SU-DHL-6 (cell line): ENCODE measurements at regions not wholly inside any gene's neighbourhood (a gene's known extent, or its start where the extent isn't known, plus 50 kb on each side); places are given as distances from the start of the nearest gene placed in this dataset.
"Not testable (repeated sequence)": the region's sequence is repeated elsewhere in the genome, so short reads cannot be mapped to it uniquely, and the experiment has no call there.

ENCODE experiments used
- H2AFZ ChIP-seq: fragments of 200-600 bp; sonication (generic); 2 replicates; pipeline ENCODE4 v1.6.1; 2014; ENCODE audit warnings: low read depth, mild to moderate bottlenecking, moderate library complexity, mixed read lengths, antibody characterized with exemption, low read length; ENCODE audit not compliant: severe bottlenecking
- H3F3A ChIP-seq: fragments of 200-600 bp; shearing (Covaris generic); 2 replicates; pipeline ENCODE4 v1.6.0; 2016; ENCODE audit warnings: antibody characterized with exemption, mild to moderate bottlenecking; ENCODE audit not compliant: insufficient read depth
- H3K27ac ChIP-seq: fragments of 200-600 bp; sonication (generic); 2 replicates; pipeline ENCODE4 v1.5.1; 2016; ENCODE audit warnings: low read depth, mild to moderate bottlenecking, low read length, moderate library complexity, mixed read lengths
- H3K27me3 ChIP-seq: fragments of 200-600 bp; sonication (generic), shearing (Covaris generic); 2 replicates; pipeline ENCODE4 v1.6.0; 2014; ENCODE audit warnings: mild to moderate bottlenecking, low read length
- H3K36me3 ChIP-seq: fragments of 200-600 bp; sonication (generic); 2 replicates; pipeline ENCODE4 v1.6.1; 2014; ENCODE audit warnings: mild to moderate bottlenecking, low read length, mixed read lengths
- H3K4me2 ChIP-seq: fragments of 300-600, 200-600 bp; shearing (Covaris generic), sonication (generic); 2 replicates; pipeline ENCODE4 v1.6.0; 2014; ENCODE audit warnings: low read length, low read depth, mild to moderate bottlenecking; ENCODE audit not compliant: poor library complexity, severe bottlenecking
- H3K4me3 ChIP-seq: fragments of 200-600 bp; sonication (generic); 2 replicates; pipeline ENCODE4 v1.5.1; 2014; ENCODE audit warnings: antibody characterized with exemption, low read length, mild to moderate bottlenecking, mixed read lengths; ENCODE audit not compliant: insufficient read depth, poor library complexity, severe bottlenecking
- H3K79me2 ChIP-seq: fragments of 200-600 bp; sonication (generic); 2 replicates; pipeline ENCODE4 v1.6.1; 2014; ENCODE audit warnings: mild to moderate bottlenecking, low read length, moderate library complexity; ENCODE audit not compliant: insufficient read depth
- H3K9ac ChIP-seq: fragments of 200-600 bp; sonication (generic); 2 replicates; pipeline ENCODE4 v1.7.0; 2014; ENCODE audit warnings: mild to moderate bottlenecking, low read length
- H3K9me2 ChIP-seq: fragments of 200-600 bp; sonication (generic); replicated peaks from 2 replicates; pipeline ENCODE4 v1.6.1; 2014; ENCODE audit warnings: low read length; ENCODE audit not compliant: insufficient read depth
- H3K9me3 ChIP-seq: fragments of 200-600 bp; sonication (generic); 2 replicates; pipeline ENCODE4 v1.6.1; 2014; ENCODE audit warnings: low read length, mixed read lengths; ENCODE audit not compliant: insufficient read depth
- H4K20me1 ChIP-seq: fragments of 200-600 bp; sonication (generic); 2 replicates; pipeline ENCODE4 v1.6.1; 2014; ENCODE audit warnings: low read depth, mild to moderate bottlenecking, antibody characterized with exemption, low read length, moderate library complexity, mixed read lengths
- EZH2phosphoT487 ChIP-seq: fragments of 200-600 bp; sonication (generic), shearing (Covaris generic); conservative IDR thresholded peaks from 2 replicates; pipeline ENCODE4 v1.6.1; 2018; ENCODE audit warnings: mild to moderate bottlenecking, antibody characterized with exemption, low read length, moderate library complexity, mixed read lengths
- TF ChIP-seq, protein P1 (sequence below): fragments of 200-600 bp; sonication (generic); IDR thresholded peaks from one replicate; pipeline ENCODE4 v1.5.1; 2017; ENCODE audit warnings: antibody characterized with exemption, mild to moderate bottlenecking, low read length, moderate library complexity; ENCODE audit not compliant: insufficient read depth, poor library complexity, severe bottlenecking

DNA sequence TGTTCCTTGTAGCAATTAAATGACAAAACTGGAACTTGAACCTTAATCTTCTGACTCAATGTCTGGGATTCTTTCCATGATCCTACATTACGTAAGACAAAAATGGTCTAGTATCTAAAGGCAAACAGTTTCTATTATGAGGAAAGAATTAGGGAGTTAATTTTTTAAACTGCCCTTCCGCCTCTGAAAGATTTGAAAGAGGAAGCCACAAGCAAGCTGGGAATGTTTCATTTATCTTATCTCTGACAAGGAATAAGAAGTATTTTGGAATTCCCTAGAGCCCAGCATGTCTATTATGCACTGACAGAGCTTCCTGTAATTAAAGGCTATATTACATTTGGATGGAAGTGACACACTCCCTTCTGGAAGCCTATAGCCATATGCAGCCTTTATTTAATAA is 558.8 kb upstream of the CDH2 start:
- no peak overlapping the region for H3K9ac ChIP-seq
- no peak overlapping the region for H3K4me2 ChIP-seq
- no peaks in the 10 kb centered on the region for H3K36me3 ChIP-seq
- H3F3A ChIP-seq, result no peaks in the 10 kb centered on the region
- H3K27ac ChIP-seq, result no peak overlapping the region
- TF ChIP-seq, protein P1, sequence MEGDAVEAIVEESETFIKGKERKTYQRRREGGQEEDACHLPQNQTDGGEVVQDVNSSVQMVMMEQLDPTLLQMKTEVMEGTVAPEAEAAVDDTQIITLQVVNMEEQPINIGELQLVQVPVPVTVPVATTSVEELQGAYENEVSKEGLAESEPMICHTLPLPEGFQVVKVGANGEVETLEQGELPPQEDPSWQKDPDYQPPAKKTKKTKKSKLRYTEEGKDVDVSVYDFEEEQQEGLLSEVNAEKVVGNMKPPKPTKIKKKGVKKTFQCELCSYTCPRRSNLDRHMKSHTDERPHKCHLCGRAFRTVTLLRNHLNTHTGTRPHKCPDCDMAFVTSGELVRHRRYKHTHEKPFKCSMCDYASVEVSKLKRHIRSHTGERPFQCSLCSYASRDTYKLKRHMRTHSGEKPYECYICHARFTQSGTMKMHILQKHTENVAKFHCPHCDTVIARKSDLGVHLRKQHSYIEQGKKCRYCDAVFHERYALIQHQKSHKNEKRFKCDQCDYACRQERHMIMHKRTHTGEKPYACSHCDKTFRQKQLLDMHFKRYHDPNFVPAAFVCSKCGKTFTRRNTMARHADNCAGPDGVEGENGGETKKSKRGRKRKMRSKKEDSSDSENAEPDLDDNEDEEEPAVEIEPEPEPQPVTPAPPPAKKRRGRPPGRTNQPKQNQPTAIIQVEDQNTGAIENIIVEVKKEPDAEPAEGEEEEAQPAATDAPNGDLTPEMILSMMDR, result no peak
- no peak for TF ChIP-seq EZH2phosphoT487
- no peaks in the 10 kb centered on the region for H3K9me3 ChIP-seq
- no peaks in the 10 kb centered on the region for H3K9me2 ChIP-seq
- H3K79me2 ChIP-seq, result no peaks in the 10 kb centered on the region
- H4K20me1 ChIP-seq, result no peaks in the 10 kb centered on the region
- no peak overlapping the region for H3K4me3 ChIP-seq
- H2AFZ ChIP-seq, result no peak overlapping the region
- H3K27me3 ChIP-seq, result no peaks in the 10 kb centered on the region

DNA sequence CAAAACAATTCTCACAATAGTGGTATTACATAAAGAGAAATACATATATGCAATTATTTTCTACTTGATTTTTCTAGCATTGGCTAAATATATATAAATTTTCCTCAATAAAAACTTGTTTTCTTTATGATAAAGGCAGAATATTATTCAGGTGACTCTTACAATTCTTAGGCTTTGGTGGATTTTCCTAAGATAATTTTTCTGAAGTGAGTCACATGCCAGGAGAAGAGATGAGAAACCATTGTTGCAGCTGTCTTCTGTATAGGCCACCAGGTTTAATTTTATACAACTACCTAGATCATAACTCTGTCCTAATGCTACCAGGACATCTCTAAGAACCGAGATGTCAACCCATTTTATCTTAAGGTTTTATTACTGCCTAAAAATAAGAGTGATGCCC is 552.4 kb upstream of the CDH2 start:
- Histone ChIP-seq H3K27ac (no peak overlapping the region), H3K9ac (no peak overlapping the region), H3K9me3 (no peaks in the 10 kb centered on the region), H3K79me2 (no peaks in the 10 kb centered on the region), H2AFZ (no peak overlapping the region), H3F3A (no peaks in the 10 kb centered on the region), H3K4me2 (no peak overlapping the region), H3K4me3 (no peak overlapping the region), H4K20me1 (no peaks in the 10 kb centered on the region), H3K9me2 (no peaks in the 10 kb centered on the region; the same call in 1 of the 2 replicates), H3K27me3 (no peaks in the 10 kb centered on the region), H3K36me3 (no peaks in the 10 kb centered on the region)
- TF ChIP-seq, protein P1, result no peak
- TF ChIP-seq EZH2phosphoT487, result no peak

DNA sequence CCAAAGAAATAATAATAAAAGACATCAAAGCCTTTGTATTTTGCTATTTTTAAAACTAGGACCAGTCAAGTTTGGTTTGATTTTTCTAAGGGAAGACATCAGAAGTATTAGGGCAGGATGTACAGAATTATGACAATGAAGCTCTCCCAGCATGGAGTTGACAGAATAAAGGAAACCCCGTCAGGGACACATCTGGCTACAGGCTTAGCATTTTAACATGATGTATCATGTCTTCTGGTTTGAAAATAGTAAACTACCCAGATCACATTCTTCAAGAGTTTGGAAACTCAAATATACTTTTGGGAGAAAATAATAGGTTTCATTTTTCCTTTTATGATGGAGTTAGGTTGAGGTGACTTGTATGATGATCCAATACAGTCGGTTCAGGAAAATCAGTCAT is 552.0 kb upstream of the CDH2 start:
- Histone ChIP-seq H2AFZ (no peak overlapping the region), H3K36me3 (no peaks in the 10 kb centered on the region), H4K20me1 (no peaks in the 10 kb centered on the region), H3K4me2 (no peak overlapping the region), H3K4me3 (no peak overlapping the region), H3F3A (no peaks in the 10 kb centered on the region), H3K9me3 (no peaks in the 10 kb centered on the region), H3K27me3 (no peaks in the 10 kb centered on the region), H3K9ac (no peak overlapping the region), H3K9me2 (no peaks in the 10 kb centered on the region; the same call in 1 of the 2 replicates), H3K27ac (no peak overlapping the region), H3K79me2 (no peaks in the 10 kb centered on the region)
- TF ChIP-seq, protein P1, result no peak
- no peak for TF ChIP-seq EZH2phosphoT487

DNA sequence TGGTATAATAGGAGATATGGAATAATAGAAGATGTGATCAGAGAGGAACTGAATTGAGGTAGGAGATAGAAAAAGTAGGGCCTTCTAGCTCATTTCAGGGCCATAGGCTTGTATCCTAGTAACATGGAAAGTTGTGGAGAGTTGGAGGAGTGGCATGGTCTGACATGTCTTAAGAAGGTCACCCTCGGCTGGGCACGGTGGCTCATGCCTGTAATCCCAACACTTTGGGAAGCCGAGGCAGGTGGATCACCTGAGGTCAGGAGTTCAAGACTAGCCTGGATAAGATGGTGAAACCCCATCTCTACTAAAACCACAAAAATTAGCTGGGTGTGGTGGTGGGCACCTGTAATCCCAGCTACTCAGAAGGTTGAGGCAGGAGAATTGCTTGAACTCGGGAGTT is 550.3 kb upstream of the CDH2 start:
- H3K4me2 ChIP-seq, H3K4me3 ChIP-seq, H2AFZ ChIP-seq, H3F3A ChIP-seq, H3K79me2 ChIP-seq, H3K27me3 ChIP-seq, H3K9ac ChIP-seq, H3K36me3 ChIP-seq, H3K9me2 ChIP-seq, H4K20me1 ChIP-seq, H3K27ac ChIP-seq, H3K9me3 ChIP-seq: not testable (repeated sequence)
